SU-DHL-6 (cell line): ENCODE measurements at regions not wholly inside any gene's neighbourhood (a gene's known extent, or its start where the extent isn't known, plus 50 kb on each side); places are given as distances from the start of the nearest gene placed in this dataset.

Experiments used
- H2AFZ ChIP-seq: fragments of 200-600 bp; sonication (generic); 2 replicates; pipeline ENCODE4 v1.6.1; 2014; ENCODE audit warnings: low read depth, mild to moderate bottlenecking, moderate library complexity, mixed read lengths, antibody characterized with exemption, low read length; ENCODE audit not compliant: severe bottlenecking
- H3F3A ChIP-seq: fragments of 200-600 bp; shearing (Covaris generic); 2 replicates; pipeline ENCODE4 v1.6.0; 2016; ENCODE audit warnings: antibody characterized with exemption, mild to moderate bottlenecking; ENCODE audit not compliant: insufficient read depth
- H3K27ac ChIP-seq: fragments of 200-600 bp; sonication (generic); 2 replicates; pipeline ENCODE4 v1.5.1; 2016; ENCODE audit warnings: low read depth, mild to moderate bottlenecking, low read length, moderate library complexity, mixed read lengths
- H3K27me3 ChIP-seq: fragments of 200-600 bp; sonication (generic), shearing (Covaris generic); 2 replicates; pipeline ENCODE4 v1.6.0; 2014; ENCODE audit warnings: mild to moderate bottlenecking, low read length
- H3K36me3 ChIP-seq: fragments of 200-600 bp; sonication (generic); 2 replicates; pipeline ENCODE4 v1.6.1; 2014; ENCODE audit warnings: mild to moderate bottlenecking, low read length, mixed read lengths
- H3K4me2 ChIP-seq: fragments of 300-600, 200-600 bp; shearing (Covaris generic), sonication (generic); 2 replicates; pipeline ENCODE4 v1.6.0; 2014; ENCODE audit warnings: low read length, low read depth, mild to moderate bottlenecking; ENCODE audit not compliant: poor library complexity, severe bottlenecking
- H3K4me3 ChIP-seq: fragments of 200-600 bp; sonication (generic); 2 replicates; pipeline ENCODE4 v1.5.1; 2014; ENCODE audit warnings: antibody characterized with exemption, low read length, mild to moderate bottlenecking, mixed read lengths; ENCODE audit not compliant: insufficient read depth, poor library complexity, severe bottlenecking
- H3K79me2 ChIP-seq: fragments of 200-600 bp; sonication (generic); 2 replicates; pipeline ENCODE4 v1.6.1; 2014; ENCODE audit warnings: mild to moderate bottlenecking, low read length, moderate library complexity; ENCODE audit not compliant: insufficient read depth
- H3K9ac ChIP-seq: fragments of 200-600 bp; sonication (generic); 2 replicates; pipeline ENCODE4 v1.7.0; 2014; ENCODE audit warnings: mild to moderate bottlenecking, low read length
- H3K9me2 ChIP-seq: fragments of 200-600 bp; sonication (generic); replicated peaks from 2 replicates; pipeline ENCODE4 v1.6.1; 2014; ENCODE audit warnings: low read length; ENCODE audit not compliant: insufficient read depth
- H3K9me3 ChIP-seq: fragments of 200-600 bp; sonication (generic); 2 replicates; pipeline ENCODE4 v1.6.1; 2014; ENCODE audit warnings: low read length, mixed read lengths; ENCODE audit not compliant: insufficient read depth
- H4K20me1 ChIP-seq: fragments of 200-600 bp; sonication (generic); 2 replicates; pipeline ENCODE4 v1.6.1; 2014; ENCODE audit warnings: low read depth, mild to moderate bottlenecking, antibody characterized with exemption, low read length, moderate library complexity, mixed read lengths
- EZH2phosphoT487 ChIP-seq: fragments of 200-600 bp; sonication (generic), shearing (Covaris generic); conservative IDR thresholded peaks from 2 replicates; pipeline ENCODE4 v1.6.1; 2018; ENCODE audit warnings: mild to moderate bottlenecking, antibody characterized with exemption, low read length, moderate library complexity, mixed read lengths
- TF ChIP-seq, protein P1 (sequence below): fragments of 200-600 bp; sonication (generic); IDR thresholded peaks from one replicate; pipeline ENCODE4 v1.5.1; 2017; ENCODE audit warnings: antibody characterized with exemption, mild to moderate bottlenecking, low read length, moderate library complexity; ENCODE audit not compliant: insufficient read depth, poor library complexity, severe bottlenecking

- Histone ChIP-seq H2AFZ (no peak overlapping the region), H3K27ac (no peak overlapping the region), H3K4me2 (no peak overlapping the region), H3F3A (no peaks in the 10 kb centered on the region), H3K9me3 (no peaks in the 10 kb centered on the region), H4K20me1 (no peaks in the 10 kb centered on the region), H3K4me3 (no peak overlapping the region), H3K9me2 (no peaks in the 10 kb centered on the region), H3K36me3 (no peaks in the 10 kb centered on the region), H3K27me3 (no peaks in the 10 kb centered on the region), H3K9ac (no peak overlapping the region), H3K79me2 (no peaks in the 10 kb centered on the region)
- TF ChIP-seq, protein P1, sequence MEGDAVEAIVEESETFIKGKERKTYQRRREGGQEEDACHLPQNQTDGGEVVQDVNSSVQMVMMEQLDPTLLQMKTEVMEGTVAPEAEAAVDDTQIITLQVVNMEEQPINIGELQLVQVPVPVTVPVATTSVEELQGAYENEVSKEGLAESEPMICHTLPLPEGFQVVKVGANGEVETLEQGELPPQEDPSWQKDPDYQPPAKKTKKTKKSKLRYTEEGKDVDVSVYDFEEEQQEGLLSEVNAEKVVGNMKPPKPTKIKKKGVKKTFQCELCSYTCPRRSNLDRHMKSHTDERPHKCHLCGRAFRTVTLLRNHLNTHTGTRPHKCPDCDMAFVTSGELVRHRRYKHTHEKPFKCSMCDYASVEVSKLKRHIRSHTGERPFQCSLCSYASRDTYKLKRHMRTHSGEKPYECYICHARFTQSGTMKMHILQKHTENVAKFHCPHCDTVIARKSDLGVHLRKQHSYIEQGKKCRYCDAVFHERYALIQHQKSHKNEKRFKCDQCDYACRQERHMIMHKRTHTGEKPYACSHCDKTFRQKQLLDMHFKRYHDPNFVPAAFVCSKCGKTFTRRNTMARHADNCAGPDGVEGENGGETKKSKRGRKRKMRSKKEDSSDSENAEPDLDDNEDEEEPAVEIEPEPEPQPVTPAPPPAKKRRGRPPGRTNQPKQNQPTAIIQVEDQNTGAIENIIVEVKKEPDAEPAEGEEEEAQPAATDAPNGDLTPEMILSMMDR = no peak
- TF ChIP-seq EZH2phosphoT487 = no peak
Measured at GRCh38 chr2:150610670-150611279, 123.3 kb upstream of the RND3 start.

DNA sequence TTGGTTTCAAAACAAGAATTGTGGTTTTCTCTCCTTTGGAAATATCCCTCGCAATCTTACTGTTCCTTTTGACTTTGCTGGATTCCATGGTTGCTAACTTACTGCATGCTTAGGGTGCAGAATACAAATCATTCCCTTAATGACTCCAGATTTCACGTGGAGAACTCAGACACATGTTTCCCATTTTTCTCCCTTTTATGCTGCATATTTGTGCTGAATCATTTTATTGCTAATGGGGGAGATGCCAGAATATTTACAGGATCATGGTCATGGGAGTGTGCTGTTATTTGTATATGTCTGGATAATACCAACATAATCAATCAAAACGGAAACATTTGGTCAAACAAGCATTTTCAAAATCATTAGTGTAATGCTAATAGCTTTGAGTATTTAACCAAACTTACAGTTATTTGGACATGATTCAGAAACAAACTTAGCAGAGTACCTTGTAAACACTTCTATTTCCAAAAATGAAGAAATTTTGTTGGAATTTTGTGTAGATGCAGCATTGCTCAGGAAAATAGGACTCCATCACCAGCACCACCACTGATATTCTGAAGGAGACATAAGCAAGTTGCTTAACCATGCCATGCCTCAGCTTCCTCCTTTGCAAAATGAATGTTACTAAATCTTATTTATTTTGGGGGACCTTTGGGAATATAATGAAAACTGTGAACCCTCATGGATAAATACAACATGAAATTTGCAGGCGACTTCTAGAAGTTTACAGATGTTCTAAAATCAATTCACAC lies 122.5 kb upstream of the RND3 start:
- no peak overlapping the region for H3K9ac ChIP-seq
- H3K36me3 ChIP-seq = no peaks in the 10 kb centered on the region
- TF ChIP-seq EZH2phosphoT487 = no peak
- TF ChIP-seq, protein P1 = no peak
- no peaks in the 10 kb centered on the region for H3K9me2 ChIP-seq
- no peaks in the 10 kb centered on the region for H3F3A ChIP-seq
- no peak overlapping the region for H2AFZ ChIP-seq
- no peak overlapping the region for H3K4me3 ChIP-seq
- H4K20me1 ChIP-seq = no peaks in the 10 kb centered on the region
- H3K27me3 ChIP-seq = no peaks in the 10 kb centered on the region
- no peak overlapping the region for H3K4me2 ChIP-seq
- no peak overlapping the region for H3K27ac ChIP-seq
- H3K79me2 ChIP-seq = no peaks in the 10 kb centered on the region
- H3K9me3 ChIP-seq = no peaks in the 10 kb centered on the region

DNA sequence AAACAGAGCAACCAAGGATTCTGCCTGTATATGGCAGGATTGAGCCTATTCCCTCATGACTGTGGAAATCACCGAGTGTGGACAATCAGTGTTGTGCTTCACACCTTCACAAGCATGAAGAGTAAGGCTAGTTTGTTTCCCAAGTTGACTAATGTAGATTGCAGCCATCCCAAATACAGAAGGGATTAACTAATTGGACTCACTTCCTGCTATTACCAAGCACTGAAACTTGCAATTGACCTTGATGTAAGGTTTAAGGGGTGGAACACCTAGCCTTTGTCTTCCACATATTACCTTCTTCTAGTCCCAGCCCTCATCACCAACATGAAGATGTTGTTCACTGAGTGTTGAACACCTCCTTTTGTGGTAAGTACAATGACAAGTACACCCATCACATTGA lies 120.9 kb upstream of the RND3 start:
- no peak overlapping the region for H3K4me3 ChIP-seq
- H3F3A ChIP-seq = no peaks in the 10 kb centered on the region
- no peak overlapping the region for H3K9ac ChIP-seq
- H4K20me1 ChIP-seq = no peaks in the 10 kb centered on the region
- no peak overlapping the region for H3K4me2 ChIP-seq
- H3K9me3 ChIP-seq = no peaks in the 10 kb centered on the region
- no peaks in the 10 kb centered on the region for H3K79me2 ChIP-seq
- no peak overlapping the region for H2AFZ ChIP-seq
- H3K27me3 ChIP-seq = no peaks in the 10 kb centered on the region
- H3K9me2 ChIP-seq = no peaks in the 10 kb centered on the region
- no peak for TF ChIP-seq EZH2phosphoT487
- TF ChIP-seq, protein P1 = no peak
- H3K27ac ChIP-seq = no peak overlapping the region
- no peaks in the 10 kb centered on the region for H3K36me3 ChIP-seq
